ENCODE measurements at regions not wholly inside any gene's neighbourhood (a gene's known extent, or its start where the extent isn't known, plus 50 kb on each side); places are given as distances from the start of the nearest gene placed in this dataset.

DNA sequence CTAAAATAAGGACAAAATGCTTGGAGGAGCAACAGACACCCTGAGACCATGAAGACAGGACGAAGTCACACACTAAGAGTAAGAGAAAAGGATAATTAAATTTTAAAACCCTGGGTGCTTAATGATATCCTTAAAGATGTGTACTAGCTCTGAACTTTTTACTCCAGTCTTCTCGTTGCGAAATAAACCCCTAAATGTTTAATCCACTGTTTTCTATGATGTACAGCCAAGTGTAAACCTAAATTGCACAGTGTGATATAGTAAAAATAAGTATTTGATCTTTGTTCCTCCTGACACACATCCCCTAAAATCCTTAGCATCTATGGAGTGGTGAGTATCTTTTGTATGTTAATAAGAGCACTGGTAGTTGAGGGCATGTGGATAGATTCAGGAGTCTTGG lies 157.5 kb upstream of the PKDCC start:
- H3K79me2 ChIP-seq (ENCODE audit: insufficient read depth, low read length): no peaks in the 10 kb centered on the region
- no peaks in the 10 kb centered on the region for H4K20me1 ChIP-seq (ENCODE audit: insufficient read depth, low read length)
- no peak overlapping the region for H3K4me3 ChIP-seq (ENCODE audit: insufficient read depth, low read depth, low read length)
- no peak for FAIRE-seq
- no peak overlapping the region for H3K9ac ChIP-seq (ENCODE audit: low read length)
- H3K4me2 ChIP-seq (ENCODE audit: low read length): no peak overlapping the region
- H3K4me1 Mint-ChIP-seq (ENCODE audit: low read depth, unreplicated experiment): peaks cover 19% of the 10 kb centered on the region
- peaks cover 21% of the 10 kb centered on the region for H3K27me3 Mint-ChIP-seq (ENCODE audit: low read depth, unreplicated experiment)
- no peaks in the 10 kb centered on the region for H3K9me3 ChIP-seq (ENCODE audit: insufficient read depth, low read depth, low read length)
- no peak for DNase-seq (ENCODE audit: low read depth)
- H3K4me3 Mint-ChIP-seq (ENCODE audit: unreplicated experiment): no peak overlapping the region
- no peak overlapping the region for H3K27ac ChIP-seq (ENCODE audit: low read depth, low read length)
- H3K9me3 Mint-ChIP-seq (ENCODE audit: unreplicated experiment): peaks cover 12% of the 10 kb centered on the region
- no peaks in the 10 kb centered on the region for H3K4me1 ChIP-seq (ENCODE audit: insufficient read depth, low read length)
- no peaks in the 10 kb centered on the region for H3K27me3 ChIP-seq (ENCODE audit: insufficient read depth, low read length)
- H3K27ac Mint-ChIP-seq (ENCODE audit: unreplicated experiment): no peak overlapping the region
- no peaks in the 10 kb centered on the region for H3K36me3 Mint-ChIP-seq (ENCODE audit: low read depth, unreplicated experiment)
- H2AFZ ChIP-seq (ENCODE audit: low read depth, low read length): no peak overlapping the region
- no peaks in the 10 kb centered on the region for H3K36me3 ChIP-seq (ENCODE audit: insufficient read depth, low read length)
- TF ChIP-seq, protein P1, sequence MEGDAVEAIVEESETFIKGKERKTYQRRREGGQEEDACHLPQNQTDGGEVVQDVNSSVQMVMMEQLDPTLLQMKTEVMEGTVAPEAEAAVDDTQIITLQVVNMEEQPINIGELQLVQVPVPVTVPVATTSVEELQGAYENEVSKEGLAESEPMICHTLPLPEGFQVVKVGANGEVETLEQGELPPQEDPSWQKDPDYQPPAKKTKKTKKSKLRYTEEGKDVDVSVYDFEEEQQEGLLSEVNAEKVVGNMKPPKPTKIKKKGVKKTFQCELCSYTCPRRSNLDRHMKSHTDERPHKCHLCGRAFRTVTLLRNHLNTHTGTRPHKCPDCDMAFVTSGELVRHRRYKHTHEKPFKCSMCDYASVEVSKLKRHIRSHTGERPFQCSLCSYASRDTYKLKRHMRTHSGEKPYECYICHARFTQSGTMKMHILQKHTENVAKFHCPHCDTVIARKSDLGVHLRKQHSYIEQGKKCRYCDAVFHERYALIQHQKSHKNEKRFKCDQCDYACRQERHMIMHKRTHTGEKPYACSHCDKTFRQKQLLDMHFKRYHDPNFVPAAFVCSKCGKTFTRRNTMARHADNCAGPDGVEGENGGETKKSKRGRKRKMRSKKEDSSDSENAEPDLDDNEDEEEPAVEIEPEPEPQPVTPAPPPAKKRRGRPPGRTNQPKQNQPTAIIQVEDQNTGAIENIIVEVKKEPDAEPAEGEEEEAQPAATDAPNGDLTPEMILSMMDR (IDR thresholded peaks at IDR 0.05; ENCODE audit: insufficient read depth, low read depth, low read length): no peak
- TF ChIP-seq EZH2 (IDR thresholded peaks at IDR 0.05; ENCODE audit: insufficient read depth, low read length): no peak

GRCh38 chr2:41892476-41892875 lies 155.3 kb upstream of the PKDCC start:
- H3K79me2 ChIP-seq (ENCODE audit: insufficient read depth, low read length): no peaks in the 10 kb centered on the region
- TF ChIP-seq, protein P1 (IDR thresholded peaks at IDR 0.05; ENCODE audit: insufficient read depth, low read depth, low read length): no peak
- TF ChIP-seq EZH2 (IDR thresholded peaks at IDR 0.05; ENCODE audit: insufficient read depth, low read length): no peak

DNA sequence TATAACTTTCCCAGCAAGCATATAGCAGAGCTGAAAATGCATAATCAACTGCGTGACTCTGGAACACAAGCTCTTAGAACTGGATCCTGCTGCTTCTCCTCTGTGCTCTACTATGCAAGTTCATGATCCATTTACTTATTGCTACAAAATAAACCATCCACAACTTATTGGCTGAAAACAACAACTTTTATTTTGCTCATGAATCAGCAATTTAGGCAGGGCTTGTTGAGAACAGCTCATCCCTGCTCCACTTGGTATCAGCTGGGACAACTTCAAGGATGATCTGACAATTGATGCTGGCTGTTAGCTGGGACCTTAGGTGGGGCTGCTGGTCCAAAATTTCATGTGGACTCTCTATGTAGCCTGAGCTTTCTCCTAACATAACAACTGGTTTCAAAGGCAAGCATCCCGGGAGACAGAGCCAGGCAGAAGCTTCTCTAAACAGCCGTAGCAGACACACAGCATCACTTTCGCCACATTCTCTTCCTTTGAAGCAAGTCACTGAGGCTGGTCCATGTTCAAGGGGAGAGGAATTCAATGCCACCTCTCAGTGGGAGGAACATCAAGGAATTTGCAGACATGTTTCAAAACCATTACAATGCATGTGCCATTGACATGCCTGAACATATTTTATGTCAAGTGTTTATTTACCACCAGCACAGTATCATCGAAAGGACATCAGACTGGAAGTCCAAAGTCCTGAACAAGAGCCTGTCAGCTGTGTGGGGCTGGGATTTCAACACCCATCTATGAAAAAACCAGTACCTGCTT lies 153.1 kb upstream of the PKDCC start:
- Mint-ChIP-seq H3K27me3 (ENCODE audit: low read depth, unreplicated experiment) (peaks cover 25% of the 10 kb centered on the region), H3K27ac (ENCODE audit: unreplicated experiment) (no peak overlapping the region), H3K4me3 (ENCODE audit: unreplicated experiment) (no peak overlapping the region), H3K4me1 (ENCODE audit: low read depth, unreplicated experiment) (peaks cover 7% of the 10 kb centered on the region), H3K9me3 (ENCODE audit: unreplicated experiment) (peaks cover 12% of the 10 kb centered on the region), H3K36me3 (ENCODE audit: low read depth, unreplicated experiment) (no peaks in the 10 kb centered on the region)
- FAIRE-seq (no peak), DNase-seq (ENCODE audit: low read depth) (no peak)
- Histone ChIP-seq H3K27me3 (ENCODE audit: insufficient read depth, low read length) (no peaks in the 10 kb centered on the region), H3K4me1 (ENCODE audit: insufficient read depth, low read length) (no peaks in the 10 kb centered on the region), H3K9me3 (ENCODE audit: insufficient read depth, low read depth, low read length) (no peaks in the 10 kb centered on the region), H3K4me2 (ENCODE audit: low read length) (no peak overlapping the region), H3K9ac (ENCODE audit: low read length) (no peak overlapping the region), H3K79me2 (ENCODE audit: insufficient read depth, low read length) (no peaks in the 10 kb centered on the region), H3K36me3 (ENCODE audit: insufficient read depth, low read length) (no peaks in the 10 kb centered on the region), H3K27ac (ENCODE audit: low read depth, low read length) (no peak overlapping the region), H2AFZ (ENCODE audit: low read depth, low read length) (no peak overlapping the region), H3K4me3 (ENCODE audit: insufficient read depth, low read depth, low read length) (no peak overlapping the region), H4K20me1 (ENCODE audit: insufficient read depth, low read length) (no peaks in the 10 kb centered on the region)
- TF ChIP-seq, protein P1 (IDR thresholded peaks at IDR 0.05; ENCODE audit: insufficient read depth, low read depth, low read length): no peak
- TF ChIP-seq EZH2 (IDR thresholded peaks at IDR 0.05; ENCODE audit: insufficient read depth, low read length): no peak

More at GRCh38 chr2:41892476-41892875, 155.3 kb upstream of the PKDCC start:
- no peak overlapping the region for H3K27ac Mint-ChIP-seq (ENCODE audit: unreplicated experiment)
- H3K27me3 ChIP-seq (ENCODE audit: insufficient read depth, low read length): no peaks in the 10 kb centered on the region
- H3K4me3 ChIP-seq (ENCODE audit: insufficient read depth, low read depth, low read length): no peak overlapping the region
- H3K4me2 ChIP-seq (ENCODE audit: low read length): no peak overlapping the region
- H3K36me3 Mint-ChIP-seq (ENCODE audit: low read depth, unreplicated experiment): no peaks in the 10 kb centered on the region
- H3K4me1 Mint-ChIP-seq (ENCODE audit: low read depth, unreplicated experiment): peaks cover 7% of the 10 kb centered on the region
- no peak overlapping the region for H3K9ac ChIP-seq (ENCODE audit: low read length)
- H4K20me1 ChIP-seq (ENCODE audit: insufficient read depth, low read length): no peaks in the 10 kb centered on the region
- H2AFZ ChIP-seq (ENCODE audit: low read depth, low read length): no peak overlapping the region
- H3K4me3 Mint-ChIP-seq (ENCODE audit: unreplicated experiment): no peak overlapping the region
- no peaks in the 10 kb centered on the region for H3K4me1 ChIP-seq (ENCODE audit: insufficient read depth, low read length)
- H3K36me3 ChIP-seq (ENCODE audit: insufficient read depth, low read length): no peaks in the 10 kb centered on the region
- peaks cover 15% of the 10 kb centered on the region for H3K9me3 Mint-ChIP-seq (ENCODE audit: unreplicated experiment)
- FAIRE-seq: no peak
- no peaks in the 10 kb centered on the region for H3K9me3 ChIP-seq (ENCODE audit: insufficient read depth, low read depth, low read length)
- H3K27ac ChIP-seq (ENCODE audit: low read depth, low read length): no peak overlapping the region
- H3K27me3 Mint-ChIP-seq (ENCODE audit: low read depth, unreplicated experiment): peaks cover 24% of the 10 kb centered on the region
- DNase-seq (ENCODE audit: low read depth): no peak

All from astrocyte (in vitro differentiated cells and primary cell).